ENCODE measurements at regions not wholly inside any gene's neighbourhood (a gene's known extent, or its start where the extent isn't known, plus 50 kb on each side); places are given as distances from the start of the nearest gene placed in this dataset.

- peaks cover 3% of the 10 kb centered on the region for H3K27me3 ChIP-seq (ENCODE audit: insufficient read depth, poor library complexity, severe bottlenecking)
- H3K27ac ChIP-seq (replicated peaks) = no peak overlapping the region
- no peak for TF ChIP-seq GABPA (IDR thresholded peaks at IDR 0.05; ENCODE audit: low read depth)
- TF ChIP-seq POLR2AphosphoS5 (IDR thresholded peaks at IDR 0.05; ENCODE audit: low read depth) = no peak
- TF ChIP-seq CTCF (IDR thresholded peaks at IDR 0.05; ENCODE audit: insufficient read depth, low read length) = no peak
- no peak for TF ChIP-seq SPI1 (IDR thresholded peaks at IDR 0.05; ENCODE audit: borderline replicate concordance, low read depth)
- no peak overlapping the region for H3K4me3 ChIP-seq (replicated peaks; ENCODE audit: insufficient read depth, low read length)
- DNase-seq (ENCODE audit: low read depth in 1 of 2, low spot score in 1 of 2) = no peak
These were observed 49.9 kb upstream of the AFF3 start for GRCh38 chr2:100192300-100192699.
